ENCODE measurements at regions not wholly inside any gene's neighbourhood (a gene's known extent, or its start where the extent isn't known, plus 50 kb on each side); places are given as distances from the start of the nearest gene placed in this dataset.

GRCh38 chr2:139556789-139557188 lies 776.6 kb upstream of the NXPH2 start:
- no peaks in the 10 kb centered on the region for H3K4me1 ChIP-seq (ENCODE audit: control insufficient read depth, extremely low read depth, insufficient read depth, low read length)
- H3K9ac ChIP-seq (ENCODE audit: control insufficient read depth, extremely low read depth, insufficient read depth, low read length), result no peak overlapping the region
- dilution Hi-C loops (cut with MboI; ENCODE audit: extremely low pct_ligation_motif_present, low sequenced_read_pairs), result no loop called here
- TF ChIP-seq EZH2 (IDR thresholded peaks at IDR 0.05; ENCODE audit: low read length), result no peak
- TF ChIP-seq CTCF (optimal IDR thresholded peaks at IDR 0.05 in 1 of 3, IDR thresholded peaks at IDR 0.05 in 1 of 3, conservative IDR thresholded peaks at IDR 0.05 in 1 of 3; ENCODE audit: extremely low read depth in 1 of 3, insufficient read depth in 2 of 3, low read length in 3 of 3), result no peak
- no peaks in the 10 kb centered on the region for H3K79me2 ChIP-seq (ENCODE audit: control insufficient read depth, insufficient read depth, low read length)
- no peak overlapping the region for H3K4me2 ChIP-seq (ENCODE audit: control insufficient read depth, extremely low read depth, insufficient read depth, low read depth, low read length)
- H4K20me1 ChIP-seq (ENCODE audit: control insufficient read depth, extremely low read depth, insufficient read depth, low read length), result no peaks in the 10 kb centered on the region
- H2AFZ ChIP-seq (ENCODE audit: control insufficient read depth, low read length), result no peak overlapping the region
- no peaks in the 10 kb centered on the region for H3K9me3 ChIP-seq (ENCODE audit: control insufficient read depth, low read depth, low read length)
- FAIRE-seq (no peak), DNase-seq (ENCODE audit: low read depth, low spot score) (no peak)
- no peaks in the 10 kb centered on the region for H3K27me3 ChIP-seq (ENCODE audit: control insufficient read depth, extremely low read depth, insufficient read depth, low read length)
- H3K4me3 ChIP-seq (ENCODE audit: control insufficient read depth in 2 of 3, extremely low read depth in 1 of 3, insufficient read depth in 2 of 3, low read depth in 1 of 3, low read length in 3 of 3), result no peak overlapping the region
- no peaks in the 10 kb centered on the region for H3K36me3 ChIP-seq (ENCODE audit: control insufficient read depth in 2 of 2, extremely low read depth in 1 of 2, insufficient read depth in 2 of 2, low read length in 2 of 2)
- no peak overlapping the region for H3K27ac ChIP-seq (ENCODE audit: control insufficient read depth, insufficient read depth, low read length)
- H3K9me1 ChIP-seq (ENCODE audit: control insufficient read depth, extremely low read depth, insufficient read depth, low read length), result no peaks in the 10 kb centered on the region

GRCh38 chr2:139550873-139551272 lies 770.7 kb upstream of the NXPH2 start:
- Histone ChIP-seq H3K36me3 (ENCODE audit: control insufficient read depth in 2 of 2, extremely low read depth in 1 of 2, insufficient read depth in 2 of 2, low read length in 2 of 2) (no peaks in the 10 kb centered on the region), H3K27me3 (ENCODE audit: control insufficient read depth, extremely low read depth, insufficient read depth, low read length) (no peaks in the 10 kb centered on the region), H3K9ac (ENCODE audit: control insufficient read depth, extremely low read depth, insufficient read depth, low read length) (no peak overlapping the region), H3K27ac (ENCODE audit: control insufficient read depth, insufficient read depth, low read length) (no peak overlapping the region), H3K4me2 (ENCODE audit: control insufficient read depth, extremely low read depth, insufficient read depth, low read depth, low read length) (no peak overlapping the region), H3K4me1 (ENCODE audit: control insufficient read depth, extremely low read depth, insufficient read depth, low read length) (no peaks in the 10 kb centered on the region), H3K79me2 (ENCODE audit: control insufficient read depth, insufficient read depth, low read length) (no peaks in the 10 kb centered on the region), H3K9me1 (ENCODE audit: control insufficient read depth, extremely low read depth, insufficient read depth, low read length) (no peaks in the 10 kb centered on the region), H3K9me3 (ENCODE audit: control insufficient read depth, low read depth, low read length) (no peaks in the 10 kb centered on the region), H2AFZ (ENCODE audit: control insufficient read depth, low read length) (no peak overlapping the region), H3K4me3 (ENCODE audit: control insufficient read depth in 2 of 3, extremely low read depth in 1 of 3, insufficient read depth in 2 of 3, low read depth in 1 of 3, low read length in 3 of 3) (no peak overlapping the region), H4K20me1 (ENCODE audit: control insufficient read depth, extremely low read depth, insufficient read depth, low read length) (no peaks in the 10 kb centered on the region)
- TF ChIP-seq CTCF (optimal IDR thresholded peaks at IDR 0.05 in 1 of 3, IDR thresholded peaks at IDR 0.05 in 1 of 3, conservative IDR thresholded peaks at IDR 0.05 in 1 of 3; ENCODE audit: extremely low read depth in 1 of 3, insufficient read depth in 2 of 3, low read length in 3 of 3), result no peak
- TF ChIP-seq EZH2 (IDR thresholded peaks at IDR 0.05; ENCODE audit: low read length), result no peak
- FAIRE-seq, result no peak
- dilution Hi-C loops (cut with MboI; ENCODE audit: extremely low pct_ligation_motif_present, low sequenced_read_pairs), result no loop called here
- no peak for DNase-seq (ENCODE audit: low read depth, low spot score)
